GM20000 (cell line): ENCODE measurements at regions not wholly inside any gene's neighbourhood (a gene's known extent, or its start where the extent isn't known, plus 50 kb on each side); places are given as distances from the start of the nearest gene placed in this dataset.
"Not testable (repeated sequence)": the region's sequence is repeated elsewhere in the genome, so short reads cannot be mapped to it uniquely, and the experiment has no call there.

ENCODE experiments used
- DNase-seq: peaks from one replicate; pipeline ENCODE4 v3.0.0; 2012; ENCODE audit warnings: low spot score
- CTCF ChIP-seq: IDR thresholded peaks from 2 replicates; pipeline ENCODE4 v1.5.1; 2012; ENCODE audit warnings: mild to moderate bottlenecking, control low read depth; ENCODE audit errors: extremely low read depth, missing control alignments

GRCh38 chr6:139881728-139882211 is 507.3 kb upstream of the CITED2 start:
- peak; percentile 26 for TF ChIP-seq CTCF
- peak; percentile 25 for DNase-seq

- TF ChIP-seq CTCF = no peak
- no peak for DNase-seq
Observed at GRCh38 chr6:139881236-139881635, 506.8 kb upstream of the CITED2 start.

- DNase-seq = no peak
- TF ChIP-seq CTCF = no peak
Observed at GRCh38 chr6:139879823-139880356, 505.4 kb upstream of the CITED2 start.

- DNase-seq = not testable (repeated sequence)
Observed at GRCh38 chr6:139879241-139879640, 504.8 kb upstream of the CITED2 start.

GRCh38 chr6:139877828-139878405 is 503.5 kb upstream of the CITED2 start:
- TF ChIP-seq CTCF = no peak
- no peak for DNase-seq

GRCh38 chr6:139872665-139873064 is 498.2 kb upstream of the CITED2 start:
- no peak for TF ChIP-seq CTCF
- no peak for DNase-seq

- TF ChIP-seq CTCF = no peak
- DNase-seq = no peak
Observed at GRCh38 chr6:139871803-139872510, 497.5 kb upstream of the CITED2 start.
